ENCODE measurements at regions not wholly inside any gene's neighbourhood (a gene's known extent, or its start where the extent isn't known, plus 50 kb on each side); places are given as distances from the start of the nearest gene placed in this dataset.
A peak's percentile ranks its signal among the peaks of the same experiment; 100 is the strongest.
"Not testable (repeated sequence)": the region's sequence is repeated elsewhere in the genome, so short reads cannot be mapped to it uniquely, and the experiment has no call there.

GRCh38 chrX:65610481-65610880 lies 57.0 kb upstream of the MSN start:
- DNase-seq: no peak

- DNase-seq: no peak
Measured at GRCh38 chrX:65610040-65610439, 57.4 kb upstream of the MSN start.

GRCh38 chrX:65609237-65609636 lies 58.2 kb upstream of the MSN start:
- DNase-seq: no peak

DNA sequence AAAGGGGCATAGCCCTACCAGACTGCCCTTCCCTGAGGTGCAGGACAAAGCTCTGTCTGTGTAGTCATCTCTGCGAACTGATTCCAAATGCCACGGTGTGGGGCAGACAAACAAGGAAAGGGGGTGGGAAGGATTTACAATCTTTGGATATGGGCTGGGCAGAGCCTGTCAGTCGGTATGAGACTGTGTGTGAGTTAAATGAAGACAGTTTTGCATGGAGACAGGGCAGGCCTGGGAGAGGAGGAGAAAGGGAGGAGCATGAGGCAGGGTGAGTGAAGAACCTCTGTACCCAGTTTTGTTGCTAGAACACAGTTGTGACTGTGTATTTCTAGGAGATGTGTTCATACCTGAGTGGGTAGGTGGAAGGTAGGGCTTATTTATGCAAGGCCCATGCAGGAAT lies 59.4 kb upstream of the MSN start:
- no peak for DNase-seq

DNA sequence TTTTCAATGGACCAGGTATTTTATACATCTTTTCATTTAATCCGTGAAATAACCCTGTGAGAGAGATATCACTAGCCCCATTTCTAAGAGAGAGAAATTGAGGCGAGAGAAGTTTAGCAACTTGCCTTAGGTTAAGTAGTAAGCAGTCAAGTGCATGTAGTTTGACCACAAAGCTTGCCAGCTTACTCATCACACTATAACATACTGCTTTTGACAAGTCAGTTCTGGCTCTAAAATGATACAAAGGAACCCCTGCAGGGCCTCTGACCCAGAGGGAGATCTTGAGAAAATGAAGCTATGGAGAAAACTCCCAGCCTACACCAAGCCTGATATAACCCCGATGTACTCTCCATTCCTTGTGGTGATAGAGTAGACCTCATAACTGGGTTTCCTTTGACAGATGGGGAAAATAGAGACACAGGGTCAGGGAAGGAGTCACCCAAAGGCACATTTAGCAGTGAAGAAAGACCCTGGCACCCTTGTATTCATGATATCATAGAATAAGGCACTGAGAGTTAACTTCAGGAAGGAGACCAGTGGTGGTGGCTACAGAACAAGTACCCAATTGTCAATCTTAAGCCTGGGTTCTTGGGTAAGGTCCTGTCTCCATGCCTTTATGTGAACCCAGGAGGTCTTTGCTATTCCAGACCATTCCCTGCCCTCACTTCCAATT lies 60.2 kb upstream of the MSN start:
- DNase-seq: no peak

- no peak for DNase-seq
Measured at GRCh38 chrX:65602221-65602560, 65.3 kb upstream of the MSN start.

GRCh38 chrX:65601530-65602220 lies 65.8 kb upstream of the MSN start:
- DNase-seq: peak in 1 of 2 experiments; percentile 64

- no peak for DNase-seq
Measured at GRCh38 chrX:65601126-65601525, 66.3 kb upstream of the MSN start.

DNA sequence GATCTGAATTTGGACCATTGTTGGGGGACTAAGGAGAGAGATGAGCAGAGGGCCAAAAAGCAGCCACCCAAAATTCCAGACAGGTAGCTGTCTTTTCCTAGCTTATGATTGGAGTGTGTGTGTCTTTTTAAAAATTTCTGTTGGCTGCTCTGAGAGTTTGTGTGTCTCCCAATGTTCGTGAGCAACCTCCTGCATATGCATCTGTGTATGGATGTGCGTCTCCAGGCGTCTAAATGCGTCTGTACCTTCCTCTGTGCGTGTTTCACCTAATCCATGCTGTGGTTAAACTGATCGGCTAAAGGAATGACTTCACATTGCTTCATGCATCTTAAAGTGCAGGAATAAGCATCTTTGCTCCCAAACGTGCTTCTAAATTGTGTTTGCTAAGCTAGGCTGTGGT lies 65.5 kb upstream of the LAS1L start:
- DNase-seq: no peak

- DNase-seq: no peak
Measured at GRCh38 chrX:65598559-65599147, 64.1 kb upstream of the LAS1L start.

- DNase-seq: no peak
Measured at GRCh38 chrX:65596270-65597034, 61.9 kb upstream of the LAS1L start.

DNA sequence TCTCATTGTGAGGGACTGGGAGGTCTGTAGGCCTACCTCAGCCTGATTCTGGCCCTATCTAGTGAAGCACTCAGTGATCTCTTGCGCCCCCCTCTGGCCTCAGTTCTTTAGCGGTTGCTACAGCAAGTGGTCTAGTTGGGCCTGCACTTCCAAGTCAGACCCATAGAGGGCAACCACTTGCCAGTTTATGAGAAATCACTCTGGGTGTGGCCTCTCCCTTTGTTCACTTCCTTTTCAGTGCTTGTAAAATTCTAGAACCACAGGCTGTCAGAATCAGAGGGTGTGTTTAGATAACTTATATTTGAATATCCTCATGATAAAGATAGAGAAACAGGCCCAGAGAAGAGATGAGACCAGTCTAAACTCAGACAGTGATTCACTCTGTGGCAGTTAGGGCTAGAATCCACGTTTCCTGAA lies 60.9 kb upstream of the LAS1L start:
- DNase-seq: peak; percentile 90 to 91

- DNase-seq: no peak
Measured at GRCh38 chrX:65591206-65591605, 56.6 kb upstream of the LAS1L start.

GRCh38 chrX:65589304-65589703 lies 54.7 kb upstream of the LAS1L start:
- no peak for DNase-seq

DNA sequence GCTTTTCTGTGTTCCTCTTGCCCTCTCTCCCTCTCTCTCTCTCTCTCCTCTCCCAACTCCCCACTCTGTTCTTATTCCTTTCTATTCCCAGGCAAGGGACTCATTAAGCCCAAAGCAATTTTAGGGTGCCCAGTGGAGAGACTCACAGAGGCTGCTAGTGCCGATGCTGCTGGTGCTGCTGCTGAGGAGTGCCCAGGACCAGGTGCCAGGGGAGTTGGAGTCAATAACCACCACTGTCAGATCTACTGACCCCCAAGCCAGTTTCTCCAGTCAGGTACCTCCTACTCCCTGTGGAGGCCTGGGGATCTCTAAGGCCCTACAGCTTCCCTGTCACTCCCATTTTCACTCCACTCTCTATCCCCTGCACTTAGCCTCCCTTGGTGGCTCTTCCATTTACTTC lies 54.2 kb upstream of the LAS1L start:
- DNase-seq: no peak

GRCh38 chrX:65587616-65588526 lies 53.3 kb upstream of the LAS1L start:
- no peak for DNase-seq

DNA sequence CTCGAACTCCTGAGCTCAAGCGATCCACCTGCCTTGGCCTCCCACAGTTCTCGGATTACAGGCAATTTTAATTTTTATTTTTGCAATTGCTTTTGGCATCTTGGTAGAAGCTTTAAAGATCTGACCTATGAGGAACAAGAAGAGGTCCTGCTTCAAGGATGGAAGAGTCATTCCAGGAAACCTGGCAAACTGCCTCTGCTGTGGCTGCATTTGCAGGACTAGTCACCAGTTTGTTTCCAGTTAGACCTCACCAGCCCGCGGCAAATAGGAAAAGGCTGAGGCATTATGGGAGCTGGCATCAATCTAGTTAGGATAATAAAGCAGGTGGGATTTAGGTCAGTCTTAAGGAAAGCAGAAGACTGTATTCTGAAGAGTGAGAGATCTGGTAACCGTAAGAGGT lies 51.9 kb upstream of the LAS1L start:
- DNase-seq: no peak

DNA sequence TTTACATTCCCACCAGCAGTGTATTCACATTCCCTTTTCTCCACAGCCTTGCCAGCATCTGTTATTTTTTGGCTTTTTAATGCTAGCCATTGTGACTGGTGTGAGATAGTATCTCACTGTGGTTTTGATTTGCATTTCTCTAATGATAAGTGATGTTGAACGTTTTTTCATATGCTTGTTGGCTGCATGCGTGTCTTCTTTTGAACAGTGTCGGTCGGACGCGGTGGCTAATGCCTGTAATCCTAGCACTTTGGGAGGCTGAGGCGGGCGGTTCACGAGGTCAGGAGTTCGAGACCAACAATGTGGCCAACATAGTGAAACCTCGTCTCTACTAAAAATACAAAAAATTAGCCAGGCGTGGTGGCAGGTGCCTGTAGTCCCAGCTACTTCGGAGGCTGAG lies 50.6 kb upstream of the LAS1L start:
- not testable (repeated sequence) for DNase-seq

Data from NCI-H2081 (cell line).